ENCODE measurements at regions not wholly inside any gene's neighbourhood (a gene's known extent, or its start where the extent isn't known, plus 50 kb on each side); places are given as distances from the start of the nearest gene placed in this dataset.
"Not testable (repeated sequence)": the region's sequence is repeated elsewhere in the genome, so short reads cannot be mapped to it uniquely, and the experiment has no call there.

DNA sequence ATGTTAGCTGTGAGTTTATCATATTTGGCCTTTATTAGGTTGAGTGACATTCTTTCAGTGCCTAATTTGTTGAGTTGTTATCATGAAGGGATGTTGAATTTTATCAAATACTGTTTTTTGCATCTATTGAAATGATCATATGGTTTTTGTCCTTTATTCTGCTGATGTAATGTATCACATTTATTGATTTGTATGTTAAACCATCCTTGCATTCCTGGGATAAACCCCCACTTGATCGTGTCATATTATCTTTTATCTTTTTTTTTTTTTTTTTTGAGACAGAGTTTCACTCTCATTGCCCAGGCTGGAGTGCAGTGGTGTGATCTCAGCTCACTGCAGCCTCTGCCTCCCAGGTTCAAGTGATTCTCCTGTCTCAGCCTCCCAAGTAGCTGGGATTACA is 51.9 kb upstream of the MFGE8 start:
- CTCF ChIA-PET; H3K4me3 Mint-ChIP-seq; H3K36me3 Mint-ChIP-seq (ENCODE audit: low read depth); DNase-seq; intact Hi-C loops (cut with micrococcal nuclease); H3K27me3 Mint-ChIP-seq (ENCODE audit: low read depth); H3K4me1 Mint-ChIP-seq (ENCODE audit: low read depth); H3K27ac Mint-ChIP-seq: not testable (repeated sequence)
- H3K9me3 Mint-ChIP-seq = peaks cover 30% of the 10 kb centered on the region

DNA sequence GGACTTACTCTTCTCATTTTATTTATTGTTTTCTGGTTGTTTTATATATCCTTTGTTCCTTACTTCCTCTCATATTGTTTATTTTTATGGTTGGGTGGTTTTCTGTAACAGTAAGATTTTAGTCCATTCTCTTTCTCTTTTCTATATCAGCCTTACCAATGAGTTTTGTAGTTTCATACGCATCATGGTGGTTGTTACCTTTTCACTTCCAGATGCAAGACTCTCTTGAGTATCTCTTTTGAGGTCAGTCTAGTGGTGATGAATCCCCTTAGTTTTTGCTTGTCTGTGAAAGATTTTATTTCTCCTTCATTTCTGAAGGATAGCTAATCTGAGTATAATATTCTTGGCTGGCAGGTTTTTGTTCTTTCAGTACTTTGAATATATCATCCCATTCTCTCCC is 57.1 kb upstream of the MFGE8 start:
- Mint-ChIP-seq H3K36me3 (ENCODE audit: low read depth) (peaks cover 5% of the 10 kb centered on the region), H3K9me3 (peaks cover 22% of the 10 kb centered on the region), H3K27me3 (ENCODE audit: low read depth) (no peaks in the 10 kb centered on the region), H3K4me3 (no peak overlapping the region), H3K4me1 (ENCODE audit: low read depth) (no peaks in the 10 kb centered on the region), H3K27ac (no peak overlapping the region)
- DNase-seq = no peak
- intact Hi-C loops (cut with micrococcal nuclease) = no loop called here
- CTCF ChIA-PET = no interaction called here

DNA sequence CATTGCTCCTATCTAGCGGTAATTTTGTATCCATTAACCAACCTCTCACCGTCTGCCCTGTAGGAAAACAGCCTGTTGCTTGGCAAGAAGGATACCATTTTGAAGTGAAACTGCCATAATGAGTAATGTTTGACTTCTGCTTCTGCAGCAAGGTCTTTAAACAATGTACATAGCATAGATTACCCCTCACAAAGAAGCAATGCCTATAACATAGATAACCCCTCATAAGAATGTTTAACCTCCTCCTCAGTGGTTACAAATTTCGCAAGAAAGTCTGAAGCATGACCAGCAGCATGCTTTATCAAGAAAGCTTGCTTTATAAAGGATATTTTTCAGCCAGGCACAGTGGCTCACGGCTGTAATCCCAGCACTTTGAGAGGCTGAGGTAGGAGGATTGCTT is 61.2 kb upstream of the MFGE8 start:
- H3K36me3 Mint-ChIP-seq (ENCODE audit: low read depth) = peaks cover 2% of the 10 kb centered on the region
- H3K27ac Mint-ChIP-seq = no peak overlapping the region
- H3K27me3 Mint-ChIP-seq (ENCODE audit: low read depth) = peaks cover 4% of the 10 kb centered on the region
- no peak overlapping the region for H3K4me3 Mint-ChIP-seq
- no peaks in the 10 kb centered on the region for H3K4me1 Mint-ChIP-seq (ENCODE audit: low read depth)
- intact Hi-C loops (cut with micrococcal nuclease) = no loop called here
- no peak for DNase-seq
- H3K9me3 Mint-ChIP-seq = peaks cover 8% of the 10 kb centered on the region
- CTCF ChIA-PET = interaction anchor here (0.7 to 1.3 kb wide), 3 partner anchors 70 to 460 kb away, joined by 3 read pairs; no protein-coding TSS in a partner anchor

DNA sequence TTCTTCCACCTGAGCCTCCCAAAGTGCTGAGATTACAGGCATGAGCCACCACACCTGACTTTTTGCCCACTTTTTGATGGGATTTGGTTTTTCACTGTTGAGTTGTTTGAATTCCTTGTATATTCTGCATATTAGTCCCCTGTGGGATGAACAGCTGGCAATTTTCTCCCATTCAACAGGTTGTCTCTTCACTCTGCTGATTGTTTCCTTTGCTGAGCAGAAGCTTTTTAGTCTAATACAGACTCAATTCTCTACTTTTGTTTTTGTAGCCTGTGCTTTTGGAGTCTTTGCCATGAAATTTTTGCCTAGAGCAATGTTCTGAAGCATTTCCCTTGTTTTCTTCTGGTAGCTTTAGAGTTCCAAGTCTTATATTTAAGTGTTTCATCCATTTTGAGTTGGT is 62.7 kb upstream of the MFGE8 start:
- intact Hi-C loops (cut with micrococcal nuclease) = no loop called here
- Mint-ChIP-seq H3K27me3 (ENCODE audit: low read depth) (peaks cover 4% of the 10 kb centered on the region), H3K4me1 (ENCODE audit: low read depth) (no peaks in the 10 kb centered on the region), H3K4me3 (no peak overlapping the region), H3K27ac (no peak overlapping the region), H3K9me3 (peaks cover 2% of the 10 kb centered on the region), H3K36me3 (ENCODE audit: low read depth) (no peaks in the 10 kb centered on the region)
- no peak for DNase-seq
- CTCF ChIA-PET = no interaction called here

DNA sequence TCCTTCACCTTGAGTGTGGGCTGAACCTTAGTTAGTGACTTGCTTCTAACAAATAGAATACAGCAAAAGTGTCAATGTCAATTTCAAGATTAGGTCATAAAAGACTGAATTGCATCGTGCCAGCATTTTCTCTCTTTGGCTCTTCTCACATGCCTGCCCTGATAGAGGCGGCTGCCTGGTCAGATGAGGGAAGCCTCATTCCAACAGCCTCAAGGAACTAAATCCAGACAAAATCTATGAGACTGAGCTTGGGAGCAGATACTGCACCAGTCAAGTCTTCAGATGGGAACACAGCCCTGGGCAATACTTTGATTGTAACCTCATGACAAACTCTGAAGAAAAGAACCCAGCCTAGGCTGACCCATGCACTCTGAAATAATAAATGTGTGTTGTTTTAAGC is 63.5 kb upstream of the MFGE8 start:
- Mint-ChIP-seq H3K27ac (no peak overlapping the region), H3K4me1 (ENCODE audit: low read depth) (no peaks in the 10 kb centered on the region), H3K36me3 (ENCODE audit: low read depth) (no peaks in the 10 kb centered on the region), H3K9me3 (no peaks in the 10 kb centered on the region), H3K4me3 (no peak overlapping the region), H3K27me3 (ENCODE audit: low read depth) (peaks cover 4% of the 10 kb centered on the region)
- CTCF ChIA-PET = no interaction called here
- DNase-seq = no peak
- intact Hi-C loops (cut with micrococcal nuclease) = no loop called here

DNA sequence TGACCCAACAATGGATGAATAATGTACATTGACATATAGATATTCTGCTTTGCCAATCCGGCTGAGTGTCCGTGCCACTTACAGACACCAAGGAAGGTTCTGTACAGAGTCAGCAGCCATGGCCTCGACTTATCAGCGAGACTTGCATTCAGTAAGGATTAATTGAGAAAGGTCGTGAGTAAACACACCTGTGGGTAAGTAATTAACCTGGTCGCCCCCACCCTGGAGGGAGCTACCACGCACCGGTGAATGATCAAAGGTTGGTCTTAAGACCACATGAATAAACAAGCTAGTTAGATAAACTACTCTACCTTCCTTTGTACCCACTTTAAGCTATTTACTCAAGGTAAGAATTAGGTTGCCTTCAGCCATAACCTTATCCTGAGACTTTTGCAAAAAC is 66.5 kb upstream of the MFGE8 start:
- H3K27me3 Mint-ChIP-seq (ENCODE audit: low read depth) = peaks cover 4% of the 10 kb centered on the region
- no peaks in the 10 kb centered on the region for H3K36me3 Mint-ChIP-seq (ENCODE audit: low read depth)
- no peaks in the 10 kb centered on the region for H3K4me1 Mint-ChIP-seq (ENCODE audit: low read depth)
- DNase-seq = no peak
- no peak overlapping the region for H3K27ac Mint-ChIP-seq
- CTCF ChIA-PET = interaction anchor here (0.7 kb wide), 1 partner anchor 74 kb away, joined by 3 read pairs; no protein-coding TSS in a partner anchor
- no peaks in the 10 kb centered on the region for H3K9me3 Mint-ChIP-seq
- H3K4me3 Mint-ChIP-seq = no peak overlapping the region
- intact Hi-C loops (cut with micrococcal nuclease) = no loop called here

DNA sequence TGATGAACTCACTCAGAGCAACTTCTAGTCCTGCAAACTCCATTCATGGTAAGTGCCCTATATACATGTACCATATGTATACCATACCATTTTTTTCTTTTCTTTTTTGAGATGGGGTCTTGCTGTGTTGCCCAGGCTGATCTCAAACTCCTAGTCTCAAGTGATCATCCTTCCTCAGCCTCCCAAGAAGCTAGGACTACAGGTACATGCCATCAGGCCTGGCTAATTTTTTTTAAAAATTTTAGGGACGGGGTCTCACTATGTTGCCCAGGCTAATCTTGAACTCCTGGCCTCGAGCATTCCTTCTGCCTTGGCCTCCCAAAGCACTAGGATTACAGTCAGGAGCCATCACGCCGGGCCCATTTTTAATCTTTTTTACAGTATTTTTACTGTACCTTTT is 67.3 kb upstream of the MFGE8 start:
- no peak for DNase-seq
- Mint-ChIP-seq H3K4me3 (no peak overlapping the region), H3K4me1 (ENCODE audit: low read depth) (no peaks in the 10 kb centered on the region), H3K27me3 (ENCODE audit: low read depth) (peaks cover 4% of the 10 kb centered on the region), H3K27ac (peak overlapping the region; percentile 36), H3K36me3 (ENCODE audit: low read depth) (no peaks in the 10 kb centered on the region), H3K9me3 (no peaks in the 10 kb centered on the region)
- intact Hi-C loops (cut with micrococcal nuclease) = no loop called here
- CTCF ChIA-PET = no interaction called here

DNA sequence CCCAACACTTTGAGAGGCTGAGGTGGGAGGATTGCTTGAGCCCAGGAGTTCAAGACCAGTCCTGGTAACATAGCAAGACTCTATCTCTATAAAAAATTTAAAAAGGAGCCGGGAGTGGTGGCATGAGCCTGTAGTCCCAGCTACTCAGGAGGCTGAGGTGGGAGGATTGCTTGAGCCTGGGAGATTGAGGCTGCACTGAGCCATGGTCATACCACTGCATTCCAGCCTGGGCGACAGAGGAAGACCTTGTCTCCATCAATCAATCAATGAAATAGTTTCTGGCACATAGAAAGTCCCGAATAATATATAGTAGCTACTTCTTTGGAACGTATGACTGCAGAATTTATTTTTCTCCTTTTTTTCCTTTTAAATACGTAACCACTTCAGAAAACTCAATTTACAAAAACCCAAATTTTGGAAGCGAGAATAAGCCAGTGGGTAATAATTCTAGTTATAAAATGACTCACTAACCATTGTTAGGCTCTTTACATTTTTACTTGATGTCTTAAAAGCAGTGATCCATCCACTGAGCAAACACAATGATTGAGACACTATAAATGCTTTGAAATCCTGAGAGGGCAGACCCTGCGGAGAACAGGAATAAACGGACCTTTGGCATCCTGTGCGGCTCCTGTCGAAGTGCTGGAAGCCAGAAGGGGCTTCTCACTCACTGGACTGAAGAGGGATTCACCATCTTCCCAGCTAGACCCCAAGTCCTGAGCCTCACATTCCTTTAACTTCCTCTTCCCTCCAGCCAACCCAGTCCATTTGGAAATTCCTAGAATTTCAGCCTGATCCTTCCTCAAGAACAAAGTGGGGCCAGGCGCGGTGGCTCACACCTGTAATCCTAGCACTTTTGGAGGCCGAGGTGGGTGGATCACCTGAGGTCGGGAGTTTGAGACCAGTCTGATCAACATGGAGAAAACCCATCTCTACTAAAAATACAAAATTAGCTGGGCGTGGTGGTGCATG is 68.4 kb upstream of the MFGE8 start:
- Mint-ChIP-seq H3K9me3 (no peaks in the 10 kb centered on the region), H3K4me3 (no peak overlapping the region), H3K27ac (no peak overlapping the region), H3K27me3 (ENCODE audit: low read depth) (peaks cover 1% of the 10 kb centered on the region), H3K36me3 (ENCODE audit: low read depth) (no peaks in the 10 kb centered on the region), H3K4me1 (ENCODE audit: low read depth) (no peaks in the 10 kb centered on the region)
- intact Hi-C loops (cut with micrococcal nuclease) = no loop called here
- no peak for DNase-seq
- CTCF ChIA-PET = interaction anchor here (1.2 kb wide), 1 partner anchor 102 kb away, joined by 4 read pairs; no protein-coding TSS in a partner anchor

DNA sequence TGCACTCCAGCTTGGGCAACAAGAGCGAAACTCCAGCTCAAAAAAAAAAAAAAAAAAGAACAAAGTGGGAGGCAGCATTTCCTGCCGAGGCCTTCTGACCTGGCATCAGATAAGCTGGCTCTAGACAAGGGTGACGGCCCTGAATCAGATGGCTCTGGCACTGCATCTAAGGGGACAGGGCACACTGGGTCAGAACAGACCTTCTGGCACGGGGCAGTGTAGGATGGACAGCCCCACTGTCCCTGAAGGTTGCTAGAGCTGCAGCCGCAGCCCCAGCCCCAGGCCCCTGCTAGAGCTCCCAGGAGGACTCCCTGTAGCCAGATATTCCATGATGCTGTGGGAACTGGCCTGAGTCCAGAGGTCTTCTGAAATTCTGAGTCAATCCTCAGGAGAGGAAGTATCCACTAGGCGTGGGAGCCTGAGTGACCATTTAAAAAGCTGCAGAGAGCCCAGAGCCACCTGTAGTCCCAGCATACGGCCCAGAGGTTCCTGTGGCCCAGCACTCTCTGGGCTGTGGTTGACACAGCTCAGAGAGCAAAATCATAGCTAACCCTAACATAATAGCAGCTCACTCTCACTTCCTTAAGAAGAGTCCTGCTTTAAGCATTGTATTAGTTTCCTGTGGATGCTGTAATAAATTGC is 69.2 kb upstream of the MFGE8 start:
- CTCF ChIA-PET = interaction anchor here (1.2 kb wide), 1 partner anchor 103 kb away, joined by 4 read pairs; no protein-coding TSS in a partner anchor

DNA sequence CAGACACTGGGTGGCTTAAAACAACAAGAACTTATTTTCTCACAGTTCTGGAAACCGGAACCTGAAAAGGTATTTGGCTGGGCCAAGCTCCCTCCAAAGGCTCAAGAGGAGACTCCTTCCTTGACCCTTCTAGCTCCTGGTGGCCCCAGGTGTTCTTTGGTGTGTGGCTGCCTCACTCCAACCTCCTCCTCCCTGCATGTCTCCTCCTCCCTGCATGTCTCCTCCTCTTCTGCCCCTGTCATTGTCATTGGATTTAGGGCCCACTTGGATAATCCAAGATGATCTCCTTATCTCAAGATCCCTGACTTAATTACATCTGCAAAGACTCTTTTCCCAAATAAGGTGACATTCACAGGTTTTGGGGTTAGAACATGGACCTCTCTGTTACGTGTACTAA is 69.8 kb upstream of the MFGE8 start:
- Mint-ChIP-seq H3K36me3 (ENCODE audit: low read depth) (no peaks in the 10 kb centered on the region), H3K27ac (no peak overlapping the region), H3K27me3 (ENCODE audit: low read depth) (no peaks in the 10 kb centered on the region), H3K9me3 (no peaks in the 10 kb centered on the region), H3K4me3 (no peak overlapping the region), H3K4me1 (ENCODE audit: low read depth) (no peaks in the 10 kb centered on the region)
- intact Hi-C loops (cut with micrococcal nuclease) = no loop called here
- CTCF ChIA-PET = no interaction called here
- no peak for DNase-seq

More for the DNA sequence above, 69.2 kb upstream of the MFGE8 start:
- no peak overlapping the region for H3K4me3 Mint-ChIP-seq
- H3K36me3 Mint-ChIP-seq (ENCODE audit: low read depth) = no peaks in the 10 kb centered on the region
- intact Hi-C loops (cut with micrococcal nuclease) = no loop called here
- no peaks in the 10 kb centered on the region for H3K4me1 Mint-ChIP-seq (ENCODE audit: low read depth)
- H3K27ac Mint-ChIP-seq = no peak overlapping the region
- DNase-seq = no peak
- no peaks in the 10 kb centered on the region for H3K27me3 Mint-ChIP-seq (ENCODE audit: low read depth)
- H3K9me3 Mint-ChIP-seq = no peaks in the 10 kb centered on the region

DNA sequence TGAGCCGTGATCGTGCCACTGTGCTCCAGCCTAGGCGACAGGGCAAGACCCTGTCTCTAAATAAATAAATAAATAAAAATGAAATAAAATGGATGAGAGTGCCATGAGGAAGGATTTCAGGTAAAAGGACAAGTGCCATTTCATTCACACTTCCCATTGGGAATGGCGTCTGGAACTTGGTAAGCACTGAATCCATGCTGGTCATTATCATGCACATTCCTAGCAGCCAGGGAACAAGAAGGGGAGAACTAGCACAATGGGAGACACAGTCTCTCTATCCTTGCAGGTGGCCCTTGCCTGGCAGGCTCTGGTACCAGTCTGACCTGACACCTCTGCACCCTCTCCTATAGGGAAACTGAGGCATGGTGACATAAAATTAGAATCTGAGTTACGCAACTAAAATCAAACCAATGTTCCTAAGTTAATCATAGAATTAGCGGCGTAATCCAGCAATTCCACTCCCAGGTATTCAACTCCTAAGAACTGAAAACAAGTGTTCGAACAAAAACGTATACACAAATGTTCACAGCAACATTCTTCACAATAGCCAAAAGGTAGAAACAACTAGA is 70.8 kb upstream of the MFGE8 start:
- Mint-ChIP-seq H3K4me3 (no peak overlapping the region), H3K27me3 (ENCODE audit: low read depth) (no peaks in the 10 kb centered on the region), H3K36me3 (ENCODE audit: low read depth) (no peaks in the 10 kb centered on the region), H3K4me1 (ENCODE audit: low read depth) (no peaks in the 10 kb centered on the region), H3K9me3 (no peaks in the 10 kb centered on the region), H3K27ac (no peak overlapping the region)
- DNase-seq = no peak
- intact Hi-C loops (cut with micrococcal nuclease) = no loop called here
- CTCF ChIA-PET = no interaction called here

DNA sequence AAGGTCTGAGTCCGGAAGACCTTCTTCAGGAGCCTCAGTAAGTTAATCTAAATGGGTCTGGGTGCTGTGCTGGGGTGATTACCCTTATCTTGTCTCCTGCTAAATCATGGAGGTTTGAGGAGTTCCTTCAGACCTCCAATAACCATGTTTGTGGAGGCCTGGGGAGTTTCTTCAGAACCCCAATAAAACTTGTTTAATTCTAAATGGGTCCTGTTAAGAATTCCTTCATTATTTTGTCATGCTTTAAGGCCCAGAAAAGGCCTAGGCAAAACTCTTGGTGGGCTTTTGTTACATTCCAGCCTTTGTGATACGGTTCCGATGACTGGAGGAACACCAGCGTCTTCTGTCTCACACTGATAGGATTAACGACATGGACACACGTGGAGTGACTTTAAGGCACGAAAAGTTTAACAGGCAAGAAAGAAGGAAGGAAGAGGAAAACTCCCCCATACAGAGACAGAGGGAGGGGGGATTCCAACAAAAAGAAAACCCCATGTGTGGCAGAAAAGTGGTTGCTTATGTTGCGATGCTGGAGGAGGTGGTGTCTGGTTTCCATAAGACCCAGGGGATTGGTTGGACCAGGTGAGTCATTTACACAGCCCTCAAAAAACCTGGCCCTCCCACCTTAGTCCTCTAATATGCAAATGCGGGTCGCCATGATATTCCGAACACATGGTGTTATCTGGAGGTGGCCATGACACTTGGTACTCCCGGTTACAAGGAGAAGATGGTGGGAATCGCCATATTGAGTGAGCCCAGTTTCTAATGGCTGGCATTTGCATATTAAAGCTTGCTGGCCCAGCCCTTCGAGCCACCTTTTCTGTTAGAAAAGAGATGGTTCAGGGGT is 72.6 kb upstream of the MFGE8 start:
- Mint-ChIP-seq H3K27ac (no peak overlapping the region), H3K27me3 (ENCODE audit: low read depth) (no peaks in the 10 kb centered on the region), H3K4me1 (ENCODE audit: low read depth) (no peaks in the 10 kb centered on the region), H3K36me3 (ENCODE audit: low read depth) (no peaks in the 10 kb centered on the region), H3K4me3 (no peak overlapping the region), H3K9me3 (no peaks in the 10 kb centered on the region)
- CTCF ChIA-PET = interaction anchor here (0.9 kb wide), 1 partner anchor 81 kb away, joined by 3 read pairs; no protein-coding TSS in a partner anchor
- intact Hi-C loops (cut with micrococcal nuclease) = no loop called here
- no peak for DNase-seq

Data from activated naive CD4-positive, alpha-beta T cell treated with anti-CD3 and anti-CD28 coated beads for 36 hours (primary cell).